Left forelimb (tissue), 1 donor: ENCODE measurements at regions not wholly inside any gene's neighbourhood (a gene's known extent, or its start where the extent isn't known, plus 50 kb on each side); places are given as distances from the start of the nearest gene placed in this dataset.

Experiments
- DNase-seq: peaks from one replicate; pipeline ENCODE4 v3.0.0-alpha.2; 2018; ENCODE audit warnings: low spot score

DNA sequence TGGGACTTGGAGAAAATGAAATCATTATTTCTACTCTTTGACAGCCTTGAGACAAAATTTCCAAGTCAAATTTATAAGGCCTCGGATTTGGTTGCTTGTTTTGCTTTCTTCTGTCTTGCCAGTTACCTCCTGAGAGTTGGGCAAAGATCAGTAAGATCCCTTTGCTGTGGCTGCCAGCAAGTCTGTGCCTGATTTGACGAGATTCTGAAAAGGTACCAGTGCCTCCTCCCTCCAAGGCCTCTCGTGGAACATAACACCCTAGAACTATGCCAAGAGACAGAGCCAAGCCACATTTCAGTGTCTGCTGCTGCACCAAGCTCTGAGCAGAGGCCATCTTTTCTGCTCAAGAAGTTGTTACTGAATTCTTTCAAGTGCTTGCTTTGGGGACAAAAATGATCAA is 61.0 kb downstream of the GTPBP8 start:
- DNase-seq = peak; percentile 68

DNA sequence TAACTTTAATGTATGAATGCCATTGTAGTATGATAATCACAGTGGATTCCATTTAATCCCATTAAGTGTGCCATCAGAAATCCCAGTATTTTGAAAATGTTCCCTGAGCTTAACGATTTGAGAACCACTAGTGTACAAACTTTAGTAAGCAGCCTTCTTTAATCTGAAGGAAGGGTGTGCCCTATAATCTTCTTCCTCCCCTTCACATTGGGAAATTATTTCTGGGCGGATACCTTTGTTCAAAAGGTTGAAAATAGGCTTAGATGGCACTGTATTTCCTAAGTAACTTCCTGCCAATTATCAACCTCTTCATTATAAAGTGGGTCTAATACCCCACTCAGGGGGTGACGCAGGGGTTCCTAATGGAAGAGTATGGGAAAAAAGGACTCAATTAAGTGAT is 62.4 kb downstream of the GTPBP8 start:
- DNase-seq = no peak

DNA sequence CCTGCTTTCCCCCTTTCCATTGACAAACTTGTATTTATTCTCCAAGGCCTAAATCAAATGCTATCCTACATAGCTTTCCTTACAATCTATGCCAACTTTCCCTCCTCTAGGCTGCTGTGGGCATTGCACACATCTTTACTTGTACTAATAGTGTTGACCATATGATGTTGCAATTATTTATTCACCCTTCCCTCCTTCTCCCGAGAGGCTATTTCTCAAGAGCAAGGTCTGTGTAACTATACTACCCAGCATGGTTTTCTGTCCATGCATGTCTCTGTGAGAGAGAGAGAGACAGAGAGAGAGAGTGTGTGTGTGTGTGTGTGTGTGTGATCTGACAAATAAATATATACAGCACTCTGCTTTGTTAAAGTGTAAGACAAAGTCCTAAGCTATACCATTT is 63.8 kb downstream of the GTPBP8 start:
- DNase-seq = no peak

DNA sequence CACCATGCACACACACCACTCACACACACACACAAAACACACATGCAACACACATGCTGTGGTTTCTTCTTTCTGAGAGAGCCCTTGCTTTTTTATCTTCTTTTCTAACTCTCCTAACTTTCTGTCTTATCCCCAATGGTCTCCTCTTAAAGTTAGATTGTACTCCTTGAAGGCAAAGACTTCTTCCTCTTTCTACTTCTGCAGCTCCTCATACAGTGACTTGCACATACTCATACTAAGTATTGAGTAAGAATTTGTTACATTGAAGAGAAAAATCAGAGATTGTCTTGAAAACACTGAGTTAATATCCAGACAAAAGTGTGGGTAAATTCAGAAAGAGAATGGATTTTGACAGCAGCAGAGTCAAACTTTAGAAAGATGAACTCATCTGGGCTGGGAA is 64.4 kb downstream of the GTPBP8 start:
- no peak for DNase-seq

DNA sequence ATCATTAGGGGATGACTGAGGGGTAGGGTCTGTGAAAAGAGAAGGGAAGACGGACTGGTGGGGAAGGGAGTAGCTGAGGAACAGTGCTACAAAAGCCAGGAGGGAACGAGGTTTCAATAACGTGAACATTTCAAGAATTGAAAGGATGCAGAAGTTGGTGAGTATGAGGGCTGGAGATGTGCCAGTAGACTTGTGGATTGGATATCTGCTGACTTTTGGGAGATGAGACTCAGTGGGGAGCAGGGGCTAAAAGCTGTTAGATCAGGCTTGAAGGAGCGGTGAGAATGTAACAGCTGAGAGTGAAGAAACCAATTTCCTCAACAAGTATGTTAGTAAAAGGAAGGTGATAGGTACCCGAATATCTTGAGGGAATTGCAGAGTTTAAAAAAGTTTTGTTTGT is 65.2 kb downstream of the GTPBP8 start:
- DNase-seq = no peak

DNA sequence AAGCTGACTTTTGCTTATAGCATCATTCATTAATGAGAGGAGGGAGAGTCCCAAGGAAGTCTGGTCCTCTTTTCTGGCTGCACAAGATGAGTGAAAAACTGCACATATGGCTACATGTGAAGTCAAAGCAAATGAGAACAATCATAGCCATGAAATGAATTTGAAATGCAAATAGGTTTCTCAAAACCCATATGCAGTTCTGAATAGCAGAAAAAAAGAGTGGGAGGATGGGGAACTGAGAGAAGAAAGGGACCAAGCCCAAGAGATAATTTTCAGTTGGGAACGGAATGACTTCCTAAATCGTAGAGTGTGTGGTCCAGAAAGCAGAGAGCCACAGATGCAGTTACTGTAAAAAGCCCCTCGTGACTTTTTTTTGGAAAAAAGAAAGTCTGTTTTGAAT is 66.3 kb downstream of the GTPBP8 start:
- no peak for DNase-seq

DNA sequence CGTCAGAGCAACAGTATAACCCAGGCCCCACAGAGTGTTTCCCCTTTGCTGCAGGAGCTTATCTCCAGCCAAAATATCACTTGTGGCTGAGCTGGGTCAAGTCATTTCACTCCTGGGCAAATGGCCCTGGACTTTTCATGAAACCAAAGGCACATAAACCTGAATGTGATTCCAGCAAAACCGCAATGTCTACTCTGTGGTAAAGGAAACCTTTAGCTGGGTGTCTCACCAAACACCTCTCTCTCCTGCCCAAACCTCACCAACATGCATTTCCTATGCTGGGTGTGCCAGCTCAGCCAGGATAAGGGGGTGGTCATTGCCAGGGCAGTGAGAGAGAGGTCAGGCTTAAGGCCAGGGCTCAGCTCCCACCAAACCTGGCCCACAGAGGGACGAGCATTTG is 67.4 kb downstream of the GTPBP8 start:
- DNase-seq = no peak

DNA sequence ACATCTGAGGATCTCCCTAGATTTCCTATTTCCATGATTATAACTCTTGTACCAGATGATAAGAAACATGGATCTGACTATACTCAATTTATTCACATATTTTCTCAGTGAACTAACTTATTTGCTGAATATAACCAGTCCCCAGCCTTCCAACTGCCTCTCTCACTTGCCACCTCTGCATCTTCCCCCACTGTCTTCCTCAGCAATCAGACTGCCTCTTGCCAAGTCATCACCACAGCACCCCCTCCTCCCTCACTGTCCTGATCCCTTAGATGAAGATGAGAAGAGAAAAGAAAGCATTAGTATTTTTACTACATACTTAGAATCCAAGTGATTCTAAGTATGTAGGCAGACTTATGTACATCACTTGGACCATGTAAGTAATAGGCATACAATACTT is 71.9 kb downstream of the GTPBP8 start:
- no peak for DNase-seq

DNA sequence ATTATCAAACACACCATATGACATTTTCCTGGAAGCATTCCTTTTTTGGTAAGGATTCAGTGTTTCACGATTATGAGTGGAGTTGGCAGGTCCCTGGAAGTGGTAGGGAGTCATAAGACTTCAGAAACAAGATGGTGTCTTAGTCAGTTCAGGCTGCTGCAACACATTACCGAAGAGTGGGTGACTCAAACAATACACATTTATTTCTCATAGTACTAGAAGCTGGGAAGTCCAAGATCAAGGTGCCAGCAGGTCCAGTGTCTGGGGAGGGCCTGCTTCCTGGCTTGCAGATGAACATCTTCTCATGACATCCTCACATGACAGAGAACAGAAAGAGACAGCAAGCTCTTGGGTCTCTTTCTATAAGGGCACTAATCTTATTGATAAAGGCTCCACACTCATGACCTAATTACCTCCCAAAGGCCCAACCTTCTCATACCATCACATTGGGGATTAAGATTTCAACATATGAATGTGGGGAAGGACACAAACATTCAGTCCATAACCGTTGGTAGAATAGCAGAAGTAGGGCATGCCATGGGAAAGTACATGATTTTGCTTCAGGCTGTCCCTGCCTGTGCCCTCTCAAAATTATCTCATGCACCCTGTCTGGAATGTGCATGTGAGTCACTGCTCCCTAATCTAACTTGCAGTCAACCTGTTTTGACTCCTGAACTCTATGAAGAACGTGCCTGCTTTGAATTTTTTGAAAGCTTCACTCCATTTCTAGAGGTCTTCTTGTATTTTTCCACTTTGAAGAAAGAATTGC is 72.5 kb downstream of the GTPBP8 start:
- no peak for DNase-seq

DNA sequence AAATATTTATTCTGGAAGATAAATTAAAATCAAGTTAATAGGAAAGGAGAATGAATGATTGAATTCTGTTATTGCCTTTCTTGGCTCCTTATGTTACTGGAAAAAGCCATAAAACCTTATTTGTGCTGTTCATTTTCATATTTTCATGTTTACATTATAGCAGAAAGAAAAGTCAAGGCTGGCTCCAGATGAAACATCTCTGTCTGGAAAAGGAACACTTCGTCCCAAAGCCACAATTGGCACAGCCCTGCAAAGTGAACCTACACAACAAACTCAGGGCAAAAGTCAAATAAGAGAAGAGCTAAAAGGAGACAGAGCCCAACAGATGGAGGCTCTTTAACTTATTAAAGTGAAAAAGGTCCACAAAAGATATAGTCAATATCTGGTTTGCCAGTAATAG is 73.4 kb downstream of the GTPBP8 start:
- DNase-seq = no peak

DNA sequence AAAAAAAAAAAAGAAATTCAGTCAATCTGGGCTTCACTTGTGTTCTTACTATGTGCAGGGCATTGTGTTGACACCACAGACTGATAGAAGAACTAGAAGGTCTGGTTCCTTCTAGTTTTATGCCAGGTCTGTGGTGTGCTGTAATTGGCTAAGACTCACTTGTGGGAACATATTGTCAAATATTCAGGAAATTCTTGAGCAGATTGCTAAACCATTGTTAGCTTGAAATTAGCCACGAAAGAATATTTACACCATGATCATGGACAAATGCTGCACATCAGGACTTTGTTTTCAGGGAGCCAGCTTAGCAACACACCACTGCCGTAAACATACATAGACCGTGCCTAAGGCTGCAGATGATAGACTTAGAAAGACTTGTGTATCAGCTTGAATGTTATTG is 74.6 kb downstream of the GTPBP8 start:
- DNase-seq = no peak

DNA sequence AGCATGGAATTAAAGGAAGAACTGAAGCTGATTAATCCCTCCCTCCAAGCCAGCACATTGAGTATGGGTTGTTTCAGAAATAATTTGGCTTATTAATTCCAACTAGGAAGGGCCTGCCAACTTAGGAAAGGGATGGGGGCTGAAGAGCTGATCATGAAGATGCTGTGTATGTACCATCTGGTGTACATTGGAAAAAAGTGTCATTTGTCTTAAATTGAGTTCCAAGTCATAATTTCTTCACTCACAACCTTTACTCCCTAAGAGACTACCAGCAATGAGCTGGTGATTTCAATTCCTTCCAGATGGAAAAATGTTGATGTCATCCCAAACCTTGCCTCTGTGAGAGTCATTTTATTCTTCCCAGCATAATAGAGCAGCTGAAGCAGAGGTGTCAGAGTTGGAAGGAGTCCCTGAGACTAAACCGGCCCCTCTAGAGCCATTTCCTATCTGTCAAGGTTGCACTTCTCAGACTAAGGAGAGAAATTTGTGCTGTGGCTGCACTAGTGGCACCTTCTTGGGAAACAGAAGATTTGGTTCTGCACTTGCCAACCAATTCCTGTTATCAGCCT is 79.4 kb downstream of the GTPBP8 start:
- peak; percentile 73 for DNase-seq

DNA sequence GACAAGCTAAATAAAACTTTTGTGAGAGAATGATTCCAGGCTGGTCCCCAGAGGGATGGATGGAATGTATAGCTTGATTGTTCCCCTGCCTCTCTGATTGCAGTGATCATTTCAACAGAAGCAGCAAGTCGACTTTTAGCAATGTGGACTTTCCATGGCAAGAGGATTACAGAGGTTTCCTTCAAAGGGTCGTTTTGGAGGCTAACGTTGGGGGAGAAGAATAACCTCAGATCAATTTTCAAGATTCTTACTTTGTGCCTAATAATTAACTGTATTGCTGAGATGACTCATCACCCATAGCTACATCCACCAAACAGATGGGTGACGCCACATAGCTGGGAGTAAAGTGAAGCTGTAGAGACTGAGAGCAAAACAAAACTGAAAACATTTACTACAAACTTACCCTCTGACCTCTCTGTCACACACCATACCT is 79.9 kb downstream of the GTPBP8 start:
- DNase-seq = no peak

DNA sequence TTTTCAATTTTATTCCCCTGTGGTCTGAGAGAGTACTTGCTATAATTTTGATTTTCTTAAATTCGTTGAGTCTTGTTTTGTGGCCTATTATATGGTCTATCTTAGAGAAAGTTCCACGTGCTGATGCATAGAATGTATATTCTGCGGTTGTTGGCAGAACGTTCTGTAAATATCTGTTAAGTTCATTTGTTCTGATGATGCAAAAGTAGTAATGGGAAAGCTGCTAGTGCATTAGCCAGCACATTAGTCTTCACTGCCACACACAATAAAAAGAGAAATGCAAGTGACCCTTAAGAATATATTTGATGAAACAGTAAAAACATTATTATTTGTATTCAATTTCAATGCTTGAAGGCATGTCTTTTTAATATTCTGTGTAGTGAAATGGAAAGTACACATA is 84.8 kb downstream of the GTPBP8 start:
- no peak for DNase-seq

DNA sequence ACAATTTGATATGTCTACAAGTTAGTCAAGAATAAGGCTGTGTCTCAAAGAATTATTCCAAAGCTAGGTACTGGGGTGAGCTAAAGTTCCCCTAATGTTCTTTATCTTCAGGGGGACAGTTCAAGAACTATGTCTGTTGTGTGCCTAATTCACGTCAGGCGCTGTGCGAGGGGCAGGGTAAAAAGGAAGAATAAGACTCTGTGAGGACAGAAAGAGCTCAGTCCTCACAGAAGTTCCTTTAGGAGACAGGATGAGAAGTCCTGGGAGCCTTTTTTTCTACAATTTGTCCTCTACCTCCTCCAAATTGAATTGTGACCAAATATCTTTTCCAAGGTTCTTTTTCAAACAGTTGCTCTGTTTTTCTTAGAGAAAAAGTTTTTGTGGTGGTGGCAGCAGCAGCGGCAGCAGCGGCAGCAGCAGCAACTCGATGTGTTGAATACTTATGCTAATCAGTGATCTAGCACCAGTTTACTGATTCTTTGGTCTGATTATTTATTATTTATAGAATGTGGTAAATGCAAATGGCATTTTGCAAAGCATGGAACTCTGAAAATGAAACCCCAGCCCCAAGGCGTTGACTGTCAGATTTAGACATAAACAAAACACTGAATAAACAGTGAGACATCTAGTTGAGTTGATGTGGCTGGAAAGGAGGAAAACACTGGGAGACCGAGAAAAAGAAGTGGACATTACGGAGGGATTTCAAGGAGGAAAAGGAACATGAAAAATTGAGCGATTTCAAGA is 88.6 kb downstream of the GTPBP8 start:
- no peak for DNase-seq

DNA sequence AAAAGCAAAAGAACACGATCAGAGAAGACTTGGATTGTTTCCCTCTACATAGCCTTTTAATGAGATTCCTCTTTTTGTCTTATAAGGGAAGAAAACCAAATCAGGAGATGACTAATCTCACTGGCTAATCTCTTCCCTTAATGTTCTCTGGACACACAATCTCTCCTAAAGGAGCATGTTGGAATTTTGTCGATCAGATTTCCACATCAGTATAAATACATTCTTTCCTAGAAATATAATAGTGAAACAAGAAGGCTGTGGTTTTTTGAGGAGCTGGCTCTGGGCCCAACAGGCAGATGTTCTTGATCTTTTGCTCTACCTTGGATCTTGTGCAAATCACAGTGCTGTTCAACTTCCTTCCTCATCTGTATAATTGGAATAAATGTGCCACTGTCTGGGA is 94.0 kb downstream of the GTPBP8 start:
- no peak for DNase-seq

DNA sequence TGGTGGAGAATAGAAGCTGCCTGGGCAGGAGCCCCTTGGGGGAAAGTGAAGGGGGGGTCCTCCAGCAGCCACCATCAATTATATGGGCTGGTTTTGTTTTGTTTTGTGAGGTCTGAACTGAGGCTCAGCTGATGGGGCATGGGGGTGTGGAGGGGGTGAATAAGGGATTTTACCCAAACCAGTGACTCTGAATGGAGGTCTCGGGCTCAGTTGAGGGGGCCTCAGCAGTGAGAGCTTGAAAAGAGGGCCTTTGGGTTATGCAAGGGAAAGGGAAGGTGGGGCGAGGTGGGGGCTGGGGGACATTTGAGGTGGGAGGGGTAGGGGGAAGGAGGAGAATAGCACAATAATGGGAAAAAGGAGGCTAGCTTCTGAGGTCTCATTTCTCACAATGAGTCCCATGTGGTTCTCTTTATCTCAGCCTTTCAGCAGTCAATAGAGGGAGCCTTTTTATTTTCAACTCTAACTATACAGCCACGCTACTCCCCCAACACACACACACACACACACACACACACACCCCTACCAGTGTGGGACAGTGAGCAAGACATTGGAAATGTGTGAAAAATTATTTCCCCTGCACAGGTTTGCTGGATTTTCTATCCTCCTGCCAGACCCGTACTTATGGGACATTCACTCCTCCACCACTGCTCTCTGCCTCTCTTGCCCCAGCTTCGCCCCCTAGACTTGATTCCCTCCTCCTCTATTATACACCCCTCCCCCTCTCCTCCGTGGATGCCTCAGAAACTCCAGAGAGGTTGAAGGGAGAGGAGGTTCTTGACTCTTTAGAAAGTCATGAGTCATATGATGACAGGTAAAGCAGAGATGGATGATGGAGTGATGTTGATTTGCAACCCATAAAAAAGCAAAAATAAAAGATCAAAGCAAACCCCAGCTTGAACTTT is 96.0 kb downstream of the GTPBP8 start:
- no peak for DNase-seq

DNA sequence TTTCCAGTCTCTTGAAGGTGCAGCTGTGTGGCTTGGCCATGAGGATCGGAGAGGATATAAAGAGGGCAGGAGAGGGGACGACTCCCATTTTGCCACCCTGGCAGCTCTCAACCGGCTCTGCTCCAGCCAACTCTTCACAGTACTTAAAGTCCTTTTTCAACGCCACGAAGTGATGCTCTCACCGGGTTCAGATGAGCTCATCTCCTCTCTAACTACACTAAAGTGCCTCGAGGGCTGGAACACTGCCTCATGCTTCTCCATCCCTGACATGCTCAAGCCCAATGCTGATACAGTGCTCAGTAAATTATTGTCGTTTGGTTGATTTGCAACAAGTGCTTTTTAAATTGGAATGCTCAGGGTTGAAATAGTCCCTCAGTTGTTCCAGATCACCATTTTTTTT is 97.8 kb downstream of the GTPBP8 start:
- DNase-seq = no peak

DNA sequence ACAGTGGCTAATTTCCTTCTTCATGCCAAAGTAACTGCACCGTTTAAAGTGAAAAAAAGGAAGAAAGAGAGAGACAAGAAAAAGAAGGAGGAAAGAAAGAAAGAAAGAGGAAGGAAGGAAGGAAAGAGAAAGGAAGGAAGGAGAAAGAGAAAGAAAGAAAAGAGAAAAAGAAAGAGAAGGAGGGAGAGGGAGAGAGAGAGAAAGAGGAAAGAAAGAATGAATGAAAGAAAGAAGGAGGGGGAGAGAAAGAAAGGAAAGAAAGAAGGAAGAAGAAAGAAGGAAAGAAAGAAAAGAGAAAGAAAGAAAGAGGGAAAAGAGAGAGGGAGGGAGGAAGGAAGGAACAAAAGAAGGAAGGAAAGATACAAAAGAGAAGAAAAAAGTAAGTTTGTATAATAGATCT is 100.6 kb downstream of the GTPBP8 start:
- DNase-seq = no peak

DNA sequence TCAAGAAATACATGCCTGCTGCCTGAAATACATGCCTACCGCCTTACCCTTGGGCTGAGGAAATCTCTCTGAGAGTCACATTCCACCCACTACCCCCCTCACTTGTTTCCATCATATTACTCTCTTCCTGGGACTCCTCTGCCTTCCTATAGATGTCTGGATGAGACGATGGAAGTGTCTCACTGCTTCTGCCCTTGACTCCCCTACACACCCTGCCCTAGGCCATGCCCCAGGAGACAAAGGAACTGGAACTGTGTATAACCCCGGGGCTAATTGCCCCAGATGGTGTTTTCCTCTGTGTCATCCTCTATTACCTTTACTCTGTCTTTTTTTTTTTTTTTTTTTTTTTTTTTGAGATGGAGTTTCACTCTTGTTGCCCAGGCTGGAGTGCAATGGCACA is 102.0 kb downstream of the GTPBP8 start:
- no peak for DNase-seq

DNA sequence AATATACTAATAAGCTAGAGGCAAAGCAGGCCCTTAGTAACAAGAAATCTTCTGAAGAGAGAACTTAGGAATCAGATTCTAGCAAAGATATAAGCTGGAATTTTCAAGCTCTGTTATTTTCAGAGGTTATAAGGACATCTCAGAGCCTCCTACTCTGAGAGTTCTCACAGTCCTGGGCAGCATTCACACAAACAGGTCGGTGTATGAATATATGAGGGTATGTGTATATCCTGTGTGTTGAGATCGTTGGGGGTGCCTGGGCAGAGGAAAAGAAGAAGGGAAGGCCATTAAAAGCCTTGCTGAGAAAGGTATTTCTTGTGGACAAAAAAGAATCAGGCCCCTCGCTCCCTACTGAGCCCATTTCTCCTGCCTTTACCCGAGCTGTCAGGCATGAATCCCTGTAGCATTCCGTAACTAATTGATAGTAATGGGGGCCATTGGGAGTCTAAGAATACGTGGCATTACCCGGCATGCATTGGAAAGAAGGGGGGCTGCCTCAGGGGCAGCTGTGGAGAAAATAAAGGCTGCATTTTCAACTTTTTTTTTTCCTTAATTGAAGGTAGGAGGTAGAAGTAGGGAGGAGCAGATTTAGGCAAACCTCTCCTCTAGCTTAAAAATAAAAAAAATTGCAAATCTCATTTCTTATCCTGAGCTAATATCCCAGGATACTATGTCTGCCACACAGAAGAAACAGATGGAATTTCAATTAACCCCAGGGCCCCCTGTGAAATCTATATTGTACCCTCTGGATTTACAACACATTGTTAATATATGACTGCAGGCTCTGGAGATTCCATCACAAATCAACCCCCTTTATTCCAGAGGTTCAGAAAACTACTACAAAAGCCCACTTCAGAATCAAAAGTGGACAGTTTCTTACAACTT is 103.8 kb downstream of the GTPBP8 start:
- DNase-seq = no peak
